ENCODE measurements at regions not wholly inside any gene's neighbourhood (a gene's known extent, or its start where the extent isn't known, plus 50 kb on each side); places are given as distances from the start of the nearest gene placed in this dataset.

GRCh38 chr4:104146048-104146447 is 348.6 kb downstream of the CXXC4 start:
- no peak for TF ChIP-seq CTCF (conservative IDR thresholded peaks at IDR 0.05)
- no peak overlapping the region for H3K4me3 Mint-ChIP-seq
- H3K27me3 Mint-ChIP-seq (ENCODE audit: insufficient read depth): no peaks in the 10 kb centered on the region
- no peak overlapping the region for H3K27ac ChIP-seq (ENCODE audit: low read depth, low read length)
- no peaks in the 10 kb centered on the region for H3K9me3 ChIP-seq (ENCODE audit: control insufficient read depth, low read length)
- H3K9ac ChIP-seq (ENCODE audit: extremely low read depth, low read length, poor library complexity, severe bottlenecking): no peak overlapping the region
- H3K9me3 Mint-ChIP-seq: no peaks in the 10 kb centered on the region
- WGBS, 2 experiments (ENCODE audit: insufficient coverage in 1 of 2, insufficient read length in 1 of 2): 100% methylated on average over 1 of the region's 1 CpG
- H3K36me3 ChIP-seq (ENCODE audit: control insufficient read depth, insufficient read depth, low read length): no peaks in the 10 kb centered on the region
- H3K27ac Mint-ChIP-seq: no peak overlapping the region
- DNase-seq: no peak
- no peaks in the 10 kb centered on the region for H3K4me1 ChIP-seq (ENCODE audit: control insufficient read depth, insufficient read depth, low read length)
- no peak overlapping the region for H3K4me3 ChIP-seq (ENCODE audit: low read length)
- no peaks in the 10 kb centered on the region for H3K4me1 Mint-ChIP-seq
- H3K36me3 Mint-ChIP-seq (ENCODE audit: low read depth): no peaks in the 10 kb centered on the region
- no peaks in the 10 kb centered on the region for H3K27me3 ChIP-seq (ENCODE audit: control insufficient read depth, insufficient read depth, low read length, poor library complexity, severe bottlenecking)

- H3K9me3 Mint-ChIP-seq: peaks cover 9% of the 10 kb centered on the region
- H3K4me3 ChIP-seq (ENCODE audit: low read length): no peak overlapping the region
- H3K27me3 Mint-ChIP-seq (ENCODE audit: insufficient read depth): no peaks in the 10 kb centered on the region
- H3K9me3 ChIP-seq (ENCODE audit: control insufficient read depth, low read length): no peaks in the 10 kb centered on the region
- H3K36me3 ChIP-seq (ENCODE audit: control insufficient read depth, insufficient read depth, low read length): no peaks in the 10 kb centered on the region
- no peak overlapping the region for H3K27ac ChIP-seq (ENCODE audit: low read depth, low read length)
- H3K9ac ChIP-seq (ENCODE audit: extremely low read depth, low read length, poor library complexity, severe bottlenecking): no peak overlapping the region
- WGBS, 2 experiments (ENCODE audit: insufficient coverage in 1 of 2, insufficient read length in 1 of 2): 91% methylated on average over 1 of the region's 1 CpG; no CpG with 5 or more reads in 1 of the 2 experiments
- no peaks in the 10 kb centered on the region for H3K27me3 ChIP-seq (ENCODE audit: control insufficient read depth, insufficient read depth, low read length, poor library complexity, severe bottlenecking)
- DNase-seq: no peak
- H3K4me3 Mint-ChIP-seq: no peak overlapping the region
- peaks cover 4% of the 10 kb centered on the region for H3K4me1 Mint-ChIP-seq
- H3K4me1 ChIP-seq (ENCODE audit: control insufficient read depth, insufficient read depth, low read length): no peaks in the 10 kb centered on the region
- H3K27ac Mint-ChIP-seq: no peak overlapping the region
- TF ChIP-seq CTCF (conservative IDR thresholded peaks at IDR 0.05): no peak
- no peaks in the 10 kb centered on the region for H3K36me3 Mint-ChIP-seq (ENCODE audit: low read depth)
Measured at GRCh38 chr4:104138116-104138515, 356.6 kb downstream of the CXXC4 start.

- no peaks in the 10 kb centered on the region for H3K36me3 ChIP-seq (ENCODE audit: control insufficient read depth, insufficient read depth, low read length)
- no peak for TF ChIP-seq CTCF (conservative IDR thresholded peaks at IDR 0.05)
- Mint-ChIP-seq H3K27ac (no peak overlapping the region), H3K4me3 (peak overlapping the region; percentile 32), H3K4me1 (peaks cover 8% of the 10 kb centered on the region), H3K27me3 (ENCODE audit: insufficient read depth) (no peaks in the 10 kb centered on the region), H3K9me3 (no peaks in the 10 kb centered on the region), H3K36me3 (ENCODE audit: low read depth) (no peaks in the 10 kb centered on the region)
- H3K9me3 ChIP-seq (ENCODE audit: control insufficient read depth, low read length): no peaks in the 10 kb centered on the region
- DNase-seq: no peak
- H3K9ac ChIP-seq (ENCODE audit: extremely low read depth, low read length, poor library complexity, severe bottlenecking): no peak overlapping the region
- H3K4me1 ChIP-seq (ENCODE audit: control insufficient read depth, insufficient read depth, low read length): no peaks in the 10 kb centered on the region
- peak overlapping the region; percentile 74 for H3K4me3 ChIP-seq (ENCODE audit: low read length)
- no peak overlapping the region for H3K27ac ChIP-seq (ENCODE audit: low read depth, low read length)
- no peaks in the 10 kb centered on the region for H3K27me3 ChIP-seq (ENCODE audit: control insufficient read depth, insufficient read depth, low read length, poor library complexity, severe bottlenecking)
- 75 to 87% methylated on average over 2 to 5 of the region's 5 CpGs for WGBS, 2 experiments (ENCODE audit: insufficient coverage in 1 of 2, insufficient read length in 1 of 2)
Measured at GRCh38 chr4:104129243-104129642, 365.5 kb downstream of the CXXC4 start.
